Thoracic aorta (tissue), 2 donors: ENCODE measurements at regions not wholly inside any gene's neighbourhood (a gene's known extent, or its start where the extent isn't known, plus 50 kb on each side); places are given as distances from the start of the nearest gene placed in this dataset.

Experiments
- ATAC-seq: fragments of 150-250 bp; one replicate; pipeline ENCODE4 v1.8.0; 2017; ENCODE audit warnings: low read depth; ENCODE audit not compliant: insufficient number of reproducible peaks, low FRiP score
- DNase-seq: peaks from one replicate; pipeline ENCODE4 v3.0.0-alpha.2; 2020; ENCODE audit warnings: low spot score
- H3K27ac ChIP-seq, 2 donors: fragments of 200-600 bp; sonication (generic); 1 replicate in 1 of 2; 2 replicates in 1 of 2; pipeline ENCODE4 v1.5.1; 2016; ENCODE audit warnings: mild to moderate bottlenecking in 2 of 2, moderate library complexity in 2 of 2
- H3K27me3 ChIP-seq: fragments of 200-600 bp; sonication (generic); replicated peaks from 2 replicates; pipeline ENCODE4 v1.6.0; 2016; ENCODE audit warnings: mild to moderate bottlenecking; ENCODE audit not compliant: insufficient read depth
- H3K36me3 ChIP-seq: fragments of 200-600 bp; sonication (generic); one replicate; pipeline ENCODE4 v1.5.1; 2016
- H3K4me1 ChIP-seq, 2 donors: fragments of 200-600 bp; sonication (generic); 1 replicate in 1 of 2; 2 replicates in 1 of 2; pipeline versions ENCODE4 v1.5.1 to v1.6.0; 2016; ENCODE audit warnings: low read depth in 2 of 2, mild to moderate bottlenecking in 1 of 2; ENCODE audit not compliant: control insufficient read depth in 1 of 2
- H3K4me3 ChIP-seq: fragments of 200-600 bp; sonication (generic); 2 replicates; pipeline ENCODE4 v1.5.1; 2016; ENCODE audit warnings: mild to moderate bottlenecking
- H3K9me3 ChIP-seq: fragments of 200-600 bp; sonication (generic); 2 replicates; pipeline ENCODE4 v1.5.1; 2016
- TF ChIP-seq, protein P1 (sequence below): fragments of 200-600 bp; sonication (generic); IDR thresholded peaks from one replicate; pipeline ENCODE4 v1.5.1; 2019; ENCODE audit warnings: antibody characterized with exemption

- Histone ChIP-seq H3K36me3 (no peaks in the 10 kb centered on the region), H3K4me1 (peaks cover 0 to 8% of the 10 kb centered on the region in 2 donors), H3K4me3 (no peak overlapping the region), H3K9me3 (no peaks in the 10 kb centered on the region), H3K27me3 (no peaks in the 10 kb centered on the region), H3K27ac (no peak overlapping the region)
- no peak for DNase-seq
- TF ChIP-seq, protein P1, sequence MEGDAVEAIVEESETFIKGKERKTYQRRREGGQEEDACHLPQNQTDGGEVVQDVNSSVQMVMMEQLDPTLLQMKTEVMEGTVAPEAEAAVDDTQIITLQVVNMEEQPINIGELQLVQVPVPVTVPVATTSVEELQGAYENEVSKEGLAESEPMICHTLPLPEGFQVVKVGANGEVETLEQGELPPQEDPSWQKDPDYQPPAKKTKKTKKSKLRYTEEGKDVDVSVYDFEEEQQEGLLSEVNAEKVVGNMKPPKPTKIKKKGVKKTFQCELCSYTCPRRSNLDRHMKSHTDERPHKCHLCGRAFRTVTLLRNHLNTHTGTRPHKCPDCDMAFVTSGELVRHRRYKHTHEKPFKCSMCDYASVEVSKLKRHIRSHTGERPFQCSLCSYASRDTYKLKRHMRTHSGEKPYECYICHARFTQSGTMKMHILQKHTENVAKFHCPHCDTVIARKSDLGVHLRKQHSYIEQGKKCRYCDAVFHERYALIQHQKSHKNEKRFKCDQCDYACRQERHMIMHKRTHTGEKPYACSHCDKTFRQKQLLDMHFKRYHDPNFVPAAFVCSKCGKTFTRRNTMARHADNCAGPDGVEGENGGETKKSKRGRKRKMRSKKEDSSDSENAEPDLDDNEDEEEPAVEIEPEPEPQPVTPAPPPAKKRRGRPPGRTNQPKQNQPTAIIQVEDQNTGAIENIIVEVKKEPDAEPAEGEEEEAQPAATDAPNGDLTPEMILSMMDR, result no peak
- ATAC-seq, result no peak
Observed at GRCh38 chr1:163730411-163730821, 408.7 kb downstream of the NUF2 start.

DNA sequence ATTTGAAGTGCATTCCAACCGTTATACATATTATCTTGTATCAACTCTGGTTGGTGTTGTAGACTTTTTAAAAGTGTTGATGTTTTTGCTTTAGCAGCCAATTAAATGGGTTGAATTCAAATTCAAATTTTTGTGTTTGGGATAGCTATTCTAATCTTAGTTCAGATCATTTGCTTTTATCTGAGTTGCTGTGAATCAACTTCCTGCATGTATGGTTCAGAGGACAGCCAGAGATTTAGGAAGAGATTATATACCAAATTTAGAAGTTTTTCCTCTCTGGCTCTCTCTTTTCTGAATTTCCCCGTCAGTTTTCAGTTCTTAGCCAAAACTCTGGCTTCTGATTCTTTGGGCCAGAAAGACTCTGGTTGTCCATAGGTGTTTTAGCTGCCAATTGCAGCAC, 415.5 kb downstream of the NUF2 start:
- TF ChIP-seq, protein P1, result no peak
- no peaks in the 10 kb centered on the region for H3K27me3 ChIP-seq
- DNase-seq (no peak), ATAC-seq (no peak)
- H3K36me3 ChIP-seq, result no peaks in the 10 kb centered on the region
- no peaks in the 10 kb centered on the region for H3K4me1 ChIP-seq
- no peak overlapping the region for H3K27ac ChIP-seq
- H3K9me3 ChIP-seq, result no peaks in the 10 kb centered on the region
- no peak overlapping the region for H3K4me3 ChIP-seq

DNA sequence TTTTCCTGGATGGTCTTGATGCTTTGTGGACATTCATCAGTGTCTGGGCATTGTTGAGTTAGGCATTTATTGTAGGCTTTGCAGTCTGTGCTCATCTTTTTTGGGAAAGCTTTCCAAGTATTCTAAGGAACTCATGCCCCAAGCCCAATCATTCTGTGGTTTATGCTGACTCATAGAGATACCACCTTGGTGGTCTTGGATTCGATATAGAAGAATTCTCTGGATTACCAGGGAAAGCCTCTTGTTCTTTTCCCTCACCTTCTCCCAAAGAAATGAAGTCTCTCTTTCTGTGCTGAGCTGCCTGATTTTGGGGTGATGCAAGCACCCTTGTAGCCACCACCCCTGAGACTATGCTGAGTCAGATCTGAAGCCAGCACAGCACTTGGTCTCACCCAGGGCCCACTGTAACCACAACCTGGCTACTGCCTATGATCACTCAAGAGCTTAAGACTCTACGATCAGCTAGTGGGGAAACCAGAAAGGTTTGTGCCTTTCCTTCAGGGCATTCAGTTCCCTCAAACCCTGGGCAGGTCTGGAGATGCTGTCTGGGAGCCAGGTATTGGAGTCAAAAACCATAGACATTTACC, 422.6 kb downstream of the NUF2 start:
- no peaks in the 10 kb centered on the region for H3K4me1 ChIP-seq
- H3K27me3 ChIP-seq, result no peaks in the 10 kb centered on the region
- no peaks in the 10 kb centered on the region for H3K36me3 ChIP-seq
- H3K27ac ChIP-seq, result no peak overlapping the region
- DNase-seq, result no peak
- no peak for ATAC-seq
- peaks cover 14% of the 10 kb centered on the region for H3K9me3 ChIP-seq
- H3K4me3 ChIP-seq, result no peak overlapping the region
- TF ChIP-seq, protein P1, result no peak

DNA sequence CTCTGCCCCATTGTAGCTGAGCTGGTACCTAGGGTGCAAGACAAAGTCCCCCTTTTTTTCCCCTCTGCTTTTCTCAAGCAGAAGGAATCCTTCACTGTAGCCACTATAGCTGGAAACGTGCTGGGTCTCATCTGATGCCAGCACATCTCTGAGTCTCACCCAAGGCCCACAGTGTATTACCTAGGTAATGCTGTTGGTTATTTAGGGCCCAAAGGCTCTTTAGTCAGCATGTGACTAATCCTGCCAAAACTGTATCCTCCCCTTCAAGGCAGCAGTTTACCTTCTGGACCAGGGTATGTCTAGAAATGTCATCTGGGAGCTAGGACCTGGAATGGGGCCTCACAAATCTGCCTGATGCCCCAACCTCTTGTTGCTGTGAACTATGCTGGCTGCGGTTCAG, 423.4 kb downstream of the NUF2 start:
- H3K36me3 ChIP-seq, result no peaks in the 10 kb centered on the region
- no peaks in the 10 kb centered on the region for H3K4me1 ChIP-seq
- no peaks in the 10 kb centered on the region for H3K27me3 ChIP-seq
- TF ChIP-seq, protein P1, result no peak
- H3K4me3 ChIP-seq, result no peak overlapping the region
- ATAC-seq (no peak), DNase-seq (no peak)
- no peak overlapping the region for H3K27ac ChIP-seq
- H3K9me3 ChIP-seq, result peaks cover 14% of the 10 kb centered on the region

DNA sequence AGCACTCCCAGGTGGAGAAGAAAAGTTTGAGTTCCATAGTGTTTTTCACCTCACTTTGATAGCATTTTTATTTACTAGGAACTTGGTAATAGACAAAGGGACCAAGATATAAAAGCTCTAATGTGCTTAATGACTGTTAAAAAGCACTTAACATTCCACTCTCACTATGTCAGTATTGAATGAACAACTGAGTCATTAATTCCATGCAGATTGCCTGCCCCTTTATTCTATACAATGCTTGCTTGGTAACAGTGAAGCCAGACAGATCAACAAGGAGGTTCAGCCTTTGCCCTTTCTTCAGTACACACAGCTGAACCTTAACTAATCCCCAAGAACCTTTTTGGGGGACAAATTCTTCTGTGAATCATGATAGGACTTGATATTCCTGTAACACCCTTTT, 425.5 kb downstream of the NUF2 start:
- Histone ChIP-seq H3K36me3 (no peaks in the 10 kb centered on the region), H3K27ac (no peak overlapping the region), H3K4me1 (no peaks in the 10 kb centered on the region), H3K27me3 (no peaks in the 10 kb centered on the region), H3K4me3 (no peak overlapping the region), H3K9me3 (peaks cover 14% of the 10 kb centered on the region)
- TF ChIP-seq, protein P1, result no peak
- DNase-seq (no peak), ATAC-seq (no peak)
